ENCODE measurements at regions not wholly inside any gene's neighbourhood (a gene's known extent, or its start where the extent isn't known, plus 50 kb on each side); places are given as distances from the start of the nearest gene placed in this dataset.

GRCh38 chr1:221011145-221011544 is 131.9 kb downstream of the HLX start:
- no peak overlapping the region for H2BK120ac ChIP-seq (ENCODE audit: insufficient read depth, low read length, poor library complexity)
- H4K8ac ChIP-seq (ENCODE audit: low read depth, low read length), result no peak overlapping the region
- H3K4me2 ChIP-seq (ENCODE audit: low read length), result no peak overlapping the region
- no peaks in the 10 kb centered on the region for H3K79me1 ChIP-seq (ENCODE audit: low read length)
- no peak overlapping the region for H2AK5ac ChIP-seq (ENCODE audit: low read length)
- H3K27ac ChIP-seq (ENCODE audit: low read depth, low read length), result no peak overlapping the region
- no peaks in the 10 kb centered on the region for H3K9me3 ChIP-seq (ENCODE audit: insufficient read depth, low read depth, low read length)
- no peak overlapping the region for H3K4me3 ChIP-seq (ENCODE audit: low read depth, low read length)
- no peak overlapping the region for H3K18ac ChIP-seq (ENCODE audit: low read length)
- no peak overlapping the region for H2AFZ ChIP-seq (ENCODE audit: insufficient read depth, low read length, poor library complexity)
- no peaks in the 10 kb centered on the region for H3K79me2 ChIP-seq (ENCODE audit: control insufficient read depth, insufficient read depth, low read length, poor library complexity)
- H3K14ac ChIP-seq (ENCODE audit: low read length), result no peak overlapping the region
- no peaks in the 10 kb centered on the region for H3K4me1 ChIP-seq (ENCODE audit: control insufficient read depth in 1 of 2, insufficient read depth in 2 of 2, low read length in 2 of 2)
- no peak overlapping the region for H4K12ac ChIP-seq (ENCODE audit: low read depth, low read length)
- no peak overlapping the region for H4K91ac ChIP-seq (ENCODE audit: low read depth, low read length)
- no peak for DNase-seq
- H3K4ac ChIP-seq (ENCODE audit: low read depth, low read length), result no peak overlapping the region
- H3K27me3 ChIP-seq (ENCODE audit: insufficient read depth, low read length), result no peaks in the 10 kb centered on the region
- no peak overlapping the region for H2BK12ac ChIP-seq (ENCODE audit: low read length)
- no peaks in the 10 kb centered on the region for H3K36me3 ChIP-seq (ENCODE audit: control insufficient read depth in 1 of 2, insufficient read depth in 2 of 2, low read length in 2 of 2)
- WGBS (ENCODE audit: extremely low coverage, insufficient coverage, insufficient read length), result no CpG with 5 or more reads among the region's 1 CpG
- H2BK5ac ChIP-seq (ENCODE audit: low read depth, low read length, poor library complexity), result no peak overlapping the region
- H3K23ac ChIP-seq (ENCODE audit: low read length), result no peak overlapping the region
- no peak overlapping the region for H3K9ac ChIP-seq (ENCODE audit: low read length)

- Histone ChIP-seq H3K4me1 (ENCODE audit: control insufficient read depth in 1 of 2, insufficient read depth in 2 of 2, low read length in 2 of 2) (no peaks in the 10 kb centered on the region), H2AFZ (ENCODE audit: insufficient read depth, low read length, poor library complexity) (no peak overlapping the region), H2AK5ac (ENCODE audit: low read length) (no peak overlapping the region), H3K18ac (ENCODE audit: low read length) (no peak overlapping the region), H4K91ac (ENCODE audit: low read depth, low read length) (no peak overlapping the region), H4K12ac (ENCODE audit: low read depth, low read length) (no peak overlapping the region), H3K9me3 (ENCODE audit: insufficient read depth, low read depth, low read length) (no peaks in the 10 kb centered on the region), H3K9ac (ENCODE audit: low read length) (no peak overlapping the region), H3K4me2 (ENCODE audit: low read length) (no peak overlapping the region), H3K79me1 (ENCODE audit: low read length) (no peaks in the 10 kb centered on the region), H3K14ac (ENCODE audit: low read length) (no peak overlapping the region), H3K4ac (ENCODE audit: low read depth, low read length) (no peak overlapping the region), H3K23ac (ENCODE audit: low read length) (no peak overlapping the region), H2BK120ac (ENCODE audit: insufficient read depth, low read length, poor library complexity) (no peak overlapping the region), H3K4me3 (ENCODE audit: low read depth, low read length) (no peak overlapping the region), H2BK12ac (ENCODE audit: low read length) (no peak overlapping the region), H3K27me3 (ENCODE audit: insufficient read depth, low read length) (no peaks in the 10 kb centered on the region), H3K79me2 (ENCODE audit: control insufficient read depth, insufficient read depth, low read length, poor library complexity) (no peaks in the 10 kb centered on the region), H3K36me3 (ENCODE audit: control insufficient read depth in 1 of 2, insufficient read depth in 2 of 2, low read length in 2 of 2) (no peaks in the 10 kb centered on the region), H4K8ac (ENCODE audit: low read depth, low read length) (no peak overlapping the region), H2BK5ac (ENCODE audit: low read depth, low read length, poor library complexity) (no peak overlapping the region), H3K27ac (ENCODE audit: low read depth, low read length) (no peak overlapping the region)
- WGBS (ENCODE audit: extremely low coverage, insufficient coverage, insufficient read length), result no CpG with 5 or more reads among the region's 5 CpGs
- no peak for DNase-seq
These were observed 132.9 kb downstream of the HLX start for GRCh38 chr1:221012120-221012519.

- Histone ChIP-seq H3K18ac (ENCODE audit: low read length) (no peak overlapping the region), H2BK120ac (ENCODE audit: insufficient read depth, low read length, poor library complexity) (no peak overlapping the region), H2BK12ac (ENCODE audit: low read length) (no peak overlapping the region), H3K36me3 (ENCODE audit: control insufficient read depth in 1 of 2, insufficient read depth in 2 of 2, low read length in 2 of 2) (no peaks in the 10 kb centered on the region), H3K79me1 (ENCODE audit: low read length) (no peaks in the 10 kb centered on the region), H4K91ac (ENCODE audit: low read depth, low read length) (no peak overlapping the region), H3K27ac (ENCODE audit: low read depth, low read length) (no peak overlapping the region), H3K79me2 (ENCODE audit: control insufficient read depth, insufficient read depth, low read length, poor library complexity) (no peaks in the 10 kb centered on the region), H3K4me3 (ENCODE audit: low read depth, low read length) (no peak overlapping the region), H2AFZ (ENCODE audit: insufficient read depth, low read length, poor library complexity) (no peak overlapping the region), H3K4me1 (ENCODE audit: control insufficient read depth in 1 of 2, insufficient read depth in 2 of 2, low read length in 2 of 2) (no peaks in the 10 kb centered on the region), H3K27me3 (ENCODE audit: insufficient read depth, low read length) (no peaks in the 10 kb centered on the region), H3K9me3 (ENCODE audit: insufficient read depth, low read depth, low read length) (no peaks in the 10 kb centered on the region), H3K9ac (ENCODE audit: low read length) (no peak overlapping the region), H3K14ac (ENCODE audit: low read length) (no peak overlapping the region), H3K4me2 (ENCODE audit: low read length) (no peak overlapping the region), H3K23ac (ENCODE audit: low read length) (no peak overlapping the region), H2BK5ac (ENCODE audit: low read depth, low read length, poor library complexity) (no peak overlapping the region), H4K12ac (ENCODE audit: low read depth, low read length) (no peak overlapping the region), H4K8ac (ENCODE audit: low read depth, low read length) (no peak overlapping the region), H3K4ac (ENCODE audit: low read depth, low read length) (no peak overlapping the region), H2AK5ac (ENCODE audit: low read length) (no peak overlapping the region)
- no peak for DNase-seq
- WGBS (ENCODE audit: extremely low coverage, insufficient coverage, insufficient read length), result no CpG with 5 or more reads among the region's 3 CpGs
These were observed 134.7 kb downstream of the HLX start for GRCh38 chr1:221013691-221014660.

GRCh38 chr1:221015159-221015790 is 136.0 kb downstream of the HLX start:
- H2BK120ac ChIP-seq (ENCODE audit: insufficient read depth, low read length, poor library complexity), result no peak overlapping the region
- no peaks in the 10 kb centered on the region for H3K4me1 ChIP-seq (ENCODE audit: control insufficient read depth in 1 of 2, insufficient read depth in 2 of 2, low read length in 2 of 2)
- H3K4me3 ChIP-seq (ENCODE audit: low read depth, low read length), result no peak overlapping the region
- H3K79me1 ChIP-seq (ENCODE audit: low read length), result no peaks in the 10 kb centered on the region
- H4K12ac ChIP-seq (ENCODE audit: low read depth, low read length), result no peak overlapping the region
- H3K27me3 ChIP-seq (ENCODE audit: insufficient read depth, low read length), result no peaks in the 10 kb centered on the region
- H3K23ac ChIP-seq (ENCODE audit: low read length), result no peak overlapping the region
- no peak overlapping the region for H3K4me2 ChIP-seq (ENCODE audit: low read length)
- no peak for DNase-seq
- H4K8ac ChIP-seq (ENCODE audit: low read depth, low read length), result no peak overlapping the region
- no peak overlapping the region for H4K91ac ChIP-seq (ENCODE audit: low read depth, low read length)
- no peaks in the 10 kb centered on the region for H3K36me3 ChIP-seq (ENCODE audit: control insufficient read depth in 1 of 2, insufficient read depth in 2 of 2, low read length in 2 of 2)
- no peak overlapping the region for H2BK12ac ChIP-seq (ENCODE audit: low read length)
- no peak overlapping the region for H3K9ac ChIP-seq (ENCODE audit: low read length)
- no peak overlapping the region for H2AK5ac ChIP-seq (ENCODE audit: low read length)
- H3K18ac ChIP-seq (ENCODE audit: low read length), result no peak overlapping the region
- H3K27ac ChIP-seq (ENCODE audit: low read depth, low read length), result no peak overlapping the region
- H2AFZ ChIP-seq (ENCODE audit: insufficient read depth, low read length, poor library complexity), result no peak overlapping the region
- H2BK5ac ChIP-seq (ENCODE audit: low read depth, low read length, poor library complexity), result no peak overlapping the region
- no peaks in the 10 kb centered on the region for H3K79me2 ChIP-seq (ENCODE audit: control insufficient read depth, insufficient read depth, low read length, poor library complexity)
- H3K4ac ChIP-seq (ENCODE audit: low read depth, low read length), result no peak overlapping the region
- WGBS (ENCODE audit: extremely low coverage, insufficient coverage, insufficient read length), result no CpG with 5 or more reads among the region's 5 CpGs
- H3K14ac ChIP-seq (ENCODE audit: low read length), result no peak overlapping the region
- no peaks in the 10 kb centered on the region for H3K9me3 ChIP-seq (ENCODE audit: insufficient read depth, low read depth, low read length)

Measured in trophoblast cell (in vitro differentiated cells and primary cell).